GM18868 (cell line): ENCODE measurements at regions not wholly inside any gene's neighbourhood (a gene's known extent, or its start where the extent isn't known, plus 50 kb on each side); places are given as distances from the start of the nearest gene placed in this dataset.
"Not testable (repeated sequence)": the region's sequence is repeated elsewhere in the genome, so short reads cannot be mapped to it uniquely, and the experiment has no call there.

Experiments used
- ATAC-seq: cut with Tn5 transposase; IDR thresholded peaks from one replicate; pipeline ENCODE4 v1.9.1; 2021; ENCODE audit warnings: mild to moderate bottlenecking, moderate library complexity; ENCODE audit not compliant: unreplicated experiment

- ATAC-seq = no peak
Observed at GRCh38 chr4:34932591-34932990, 1311.7 kb downstream of the ARAP2 start.

DNA sequence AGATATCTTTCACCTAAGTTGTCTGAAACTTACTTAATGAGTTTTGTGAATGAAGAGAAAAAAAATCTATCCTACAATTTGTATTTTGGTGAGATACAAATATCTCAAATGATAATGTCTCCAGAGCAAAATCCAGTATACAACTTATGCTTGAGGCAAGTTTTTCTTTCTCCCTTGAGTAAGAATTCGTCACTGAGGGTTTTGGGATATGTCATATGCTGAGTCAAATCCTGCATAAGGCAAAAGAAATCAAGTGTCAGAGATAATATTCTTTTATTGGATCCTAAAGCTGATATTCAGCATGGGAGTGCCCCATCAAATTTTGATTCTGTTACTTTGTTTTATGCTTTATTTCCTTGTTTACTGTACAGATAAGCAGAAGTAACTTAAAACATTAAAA is 1308.6 kb downstream of the ARAP2 start:
- no peak for ATAC-seq

- no peak for ATAC-seq
Observed at GRCh38 chr4:34939073-34939472, 1305.2 kb downstream of the ARAP2 start.

GRCh38 chr4:34943741-34944386 is 1300.5 kb downstream of the ARAP2 start:
- ATAC-seq = no peak

- ATAC-seq = no peak
Observed at GRCh38 chr4:34950926-34951325, 1293.4 kb downstream of the ARAP2 start.

DNA sequence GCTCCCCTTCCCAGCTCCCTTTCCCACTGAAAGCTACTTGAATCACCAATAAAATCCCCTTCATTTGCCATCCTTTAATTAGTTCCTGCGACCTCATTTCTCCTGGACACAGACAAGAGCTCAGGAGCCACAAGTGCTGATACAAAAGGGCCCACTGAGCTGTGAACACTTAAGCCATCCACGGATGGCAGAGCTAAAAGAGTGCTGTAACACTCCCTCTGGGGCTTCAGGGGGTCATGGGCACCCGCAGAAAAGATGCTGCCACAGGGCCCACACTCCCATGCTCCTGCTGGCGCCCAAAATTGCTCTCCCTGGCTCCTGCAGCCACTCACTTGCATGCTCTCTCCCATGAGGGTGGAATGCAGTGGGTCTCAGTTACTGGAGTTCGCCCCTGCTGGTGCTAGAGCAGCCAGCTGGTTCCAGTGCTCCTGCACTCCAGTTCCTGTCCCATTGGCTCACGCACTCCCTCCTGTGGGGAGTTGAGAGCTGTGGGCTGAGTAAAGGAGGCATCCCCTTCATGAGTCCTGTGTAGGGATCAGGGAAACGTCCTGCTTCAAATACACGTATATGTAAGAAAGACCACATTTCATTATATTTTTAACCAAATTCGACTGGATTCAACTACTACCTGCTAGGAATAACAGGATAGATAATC is 1291.0 kb downstream of the ARAP2 start:
- ATAC-seq = no peak

DNA sequence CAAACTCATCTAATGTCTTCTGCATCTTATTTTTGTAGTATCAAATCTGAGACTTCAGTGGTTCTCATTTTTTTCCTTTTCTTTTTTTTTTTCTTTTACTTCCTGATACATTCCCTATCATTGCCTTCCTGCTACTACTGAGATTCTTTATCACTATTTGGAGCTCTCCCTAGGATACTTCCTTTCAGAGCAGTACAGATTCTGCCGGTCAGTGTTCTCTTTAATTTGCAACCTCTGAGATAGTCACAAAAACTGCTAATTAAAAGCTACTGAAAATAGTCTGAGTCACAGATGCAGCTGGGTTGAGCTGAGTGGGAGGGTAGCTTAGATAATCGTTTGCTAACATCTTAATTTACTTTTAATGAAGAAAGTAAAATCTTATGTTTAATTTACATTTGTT is 1279.7 kb downstream of the ARAP2 start:
- ATAC-seq = no peak

- ATAC-seq = no peak
Observed at GRCh38 chr4:34972189-34972588, 1272.1 kb downstream of the ARAP2 start.

- no peak for ATAC-seq
Observed at GRCh38 chr4:34973650-34974312, 1270.5 kb downstream of the ARAP2 start.

- ATAC-seq = no peak
Observed at GRCh38 chr4:34974313-34974680, 1270.0 kb downstream of the ARAP2 start.

DNA sequence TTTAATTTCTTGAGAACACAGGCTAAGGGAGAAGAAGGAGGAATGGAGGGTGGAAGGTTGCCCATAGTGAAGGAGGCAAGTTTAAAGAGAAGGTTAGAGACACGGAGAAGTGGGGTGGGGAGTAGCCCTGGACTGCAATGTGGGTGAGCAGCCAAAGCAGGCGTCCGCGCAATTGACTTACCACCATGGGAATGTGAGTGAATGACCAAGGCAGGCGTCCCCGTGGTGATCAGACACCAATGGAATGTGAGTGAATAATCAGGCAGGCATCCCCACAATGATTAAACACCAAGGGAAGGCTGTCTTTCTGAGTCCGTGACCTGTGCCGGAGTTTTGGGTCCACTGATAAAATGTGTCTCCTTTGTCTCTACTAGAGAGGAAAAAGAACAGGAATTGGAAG is 1223.1 kb downstream of the ARAP2 start:
- ATAC-seq = not testable (repeated sequence)

DNA sequence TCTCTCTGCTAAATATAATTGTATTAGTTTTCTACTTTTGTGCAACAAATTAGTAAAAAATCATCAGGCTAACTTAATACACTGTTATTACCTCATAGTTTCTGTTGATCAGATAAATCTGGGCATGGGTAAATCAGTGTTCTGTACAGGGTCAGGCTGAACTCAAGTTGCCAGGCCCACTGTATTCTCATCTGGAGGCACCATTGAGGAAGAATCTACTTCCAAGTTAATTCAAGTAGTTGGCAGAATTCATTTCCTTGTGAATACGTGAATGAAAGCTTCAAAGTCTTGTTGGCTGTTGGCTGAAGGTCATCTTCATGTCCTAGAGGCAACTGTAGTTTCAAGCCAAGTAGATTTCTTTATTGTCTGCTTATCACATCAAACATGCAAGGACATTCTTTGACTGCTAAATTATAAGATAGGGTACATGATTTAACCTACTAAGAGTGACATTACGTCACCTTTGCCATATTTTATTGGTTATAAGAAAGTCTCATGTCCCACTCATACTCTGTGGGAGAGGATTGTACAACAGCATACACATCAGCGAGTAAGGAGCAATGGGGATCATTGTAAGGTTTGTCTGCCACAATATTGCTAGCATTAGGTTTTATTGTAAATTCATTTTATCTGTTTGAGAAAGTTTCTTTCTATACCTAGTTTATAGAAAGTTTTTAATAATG is 1219.0 kb downstream of the ARAP2 start:
- ATAC-seq = no peak

DNA sequence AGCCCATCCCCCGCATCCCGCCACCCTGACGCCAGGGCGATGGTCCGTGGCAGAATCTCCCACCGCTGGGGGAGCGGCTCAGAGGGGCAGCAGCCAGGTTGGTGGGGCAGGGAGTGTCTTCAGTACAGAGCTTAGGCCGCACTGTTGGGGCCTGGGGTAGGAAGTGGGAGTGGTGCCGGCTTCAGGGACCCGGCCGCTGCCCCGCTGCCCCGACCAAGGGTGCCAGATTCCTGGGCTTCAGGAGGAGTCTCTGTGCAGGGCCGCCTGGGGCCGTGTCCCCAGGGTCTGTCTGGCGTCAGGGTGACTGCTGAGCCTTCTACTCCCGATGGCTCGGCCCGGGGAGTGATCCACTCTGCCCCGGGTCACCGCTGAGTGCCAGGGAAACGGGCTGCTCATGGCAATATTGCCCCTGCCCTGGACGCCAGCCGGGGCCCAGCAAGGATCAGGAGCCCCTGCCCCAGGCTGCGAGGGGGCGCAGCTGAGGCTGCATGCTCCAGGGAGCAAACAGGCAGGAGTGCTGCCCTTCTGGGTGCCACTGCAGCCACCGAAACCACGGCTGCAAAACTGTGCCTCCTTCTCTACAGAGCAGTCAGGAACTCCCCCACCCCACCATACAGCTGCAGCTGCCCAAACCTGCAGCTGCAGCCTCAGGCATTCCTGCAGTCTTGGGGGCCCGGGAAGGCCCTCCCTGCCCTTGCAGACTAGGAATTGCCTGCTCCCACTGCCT is 1206.1 kb downstream of the ARAP2 start:
- ATAC-seq = no peak

- no peak for ATAC-seq
Observed at GRCh38 chr4:35038845-35039244, 1205.5 kb downstream of the ARAP2 start.

DNA sequence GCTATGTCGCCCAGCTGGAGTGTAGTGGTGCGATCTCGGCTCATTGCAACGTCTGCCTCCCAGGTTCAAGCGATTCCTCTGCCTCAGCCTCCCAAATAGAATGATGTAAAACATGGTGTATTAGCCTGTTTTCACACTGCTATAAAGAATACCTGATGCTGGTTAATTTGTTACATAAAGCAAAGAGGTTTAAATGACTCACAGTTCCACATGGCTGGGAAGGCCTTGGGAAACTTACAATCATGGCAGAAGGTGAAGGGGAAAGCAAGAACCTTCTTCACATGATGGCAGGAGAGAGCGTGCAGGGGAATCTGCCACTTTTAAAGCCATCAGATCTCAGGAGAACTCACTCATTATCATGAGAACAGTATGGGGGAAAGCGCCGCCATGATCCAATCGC is 1191.8 kb downstream of the ARAP2 start:
- ATAC-seq = no peak

DNA sequence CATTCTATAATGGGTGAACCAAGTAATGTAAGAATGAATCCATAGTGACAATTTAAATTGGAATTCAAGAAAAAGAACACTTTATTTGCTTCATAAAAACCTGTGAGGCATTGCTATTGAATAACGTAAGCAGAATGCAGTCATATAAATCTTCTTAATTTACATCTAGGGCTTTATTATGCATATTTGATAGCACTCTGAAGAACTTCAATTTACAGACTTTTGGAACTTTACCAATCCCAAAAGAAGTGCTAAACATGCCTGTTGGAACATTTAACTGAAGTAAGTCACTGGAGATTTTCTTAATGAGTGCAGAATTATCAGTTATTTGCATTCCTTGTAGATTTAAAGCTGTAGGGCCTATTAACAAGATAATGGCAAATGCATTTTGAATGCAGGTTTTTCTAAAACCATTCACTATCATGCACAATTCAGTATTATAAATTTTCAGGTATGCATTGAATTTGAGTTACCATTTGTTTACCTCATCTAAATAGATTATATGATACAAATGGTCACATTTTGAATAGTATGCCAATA is 1181.2 kb downstream of the ARAP2 start:
- no peak for ATAC-seq

DNA sequence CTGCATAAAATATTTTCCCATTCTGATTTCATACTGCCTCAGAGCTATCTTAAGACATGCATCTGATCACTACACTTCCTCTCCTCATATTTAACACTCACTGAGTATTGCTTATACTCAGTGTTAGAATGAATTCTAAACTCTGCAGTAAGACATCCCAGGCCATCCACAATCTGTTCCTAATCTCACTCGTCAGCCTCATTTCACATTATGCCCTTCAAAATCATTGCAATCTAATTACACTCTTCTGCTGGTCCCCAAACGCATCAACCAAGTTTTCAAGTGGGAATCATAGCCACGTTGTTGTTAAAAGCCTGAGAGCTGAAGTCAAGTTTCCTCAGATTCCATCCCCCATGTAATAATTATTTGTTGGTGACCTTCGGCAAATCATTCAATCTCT is 1177.9 kb downstream of the ARAP2 start:
- no peak for ATAC-seq

GRCh38 chr4:35080799-35081198 is 1163.5 kb downstream of the ARAP2 start:
- no peak for ATAC-seq

GRCh38 chr4:35087218-35087617 is 1157.1 kb downstream of the ARAP2 start:
- ATAC-seq = no peak

DNA sequence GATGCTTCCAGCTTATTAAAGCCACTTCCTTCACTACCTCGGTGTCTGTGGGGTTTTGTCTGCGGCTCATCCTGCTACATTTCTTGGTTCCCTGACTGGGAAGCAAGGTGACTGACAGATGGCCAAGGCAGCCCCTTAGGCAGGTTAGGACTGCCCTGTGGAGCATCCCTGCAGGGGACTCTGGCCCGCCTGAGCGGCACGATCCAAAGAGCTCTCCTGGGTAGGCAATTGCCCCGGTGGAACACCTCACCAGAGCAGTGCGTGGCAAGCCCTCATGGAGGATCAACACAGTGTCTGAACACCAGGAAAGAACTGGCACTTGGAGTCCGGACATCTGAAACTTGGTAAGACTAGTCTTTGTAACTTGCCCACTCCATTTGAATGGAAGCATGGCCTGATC is 1143.4 kb downstream of the ARAP2 start:
- no peak for ATAC-seq

DNA sequence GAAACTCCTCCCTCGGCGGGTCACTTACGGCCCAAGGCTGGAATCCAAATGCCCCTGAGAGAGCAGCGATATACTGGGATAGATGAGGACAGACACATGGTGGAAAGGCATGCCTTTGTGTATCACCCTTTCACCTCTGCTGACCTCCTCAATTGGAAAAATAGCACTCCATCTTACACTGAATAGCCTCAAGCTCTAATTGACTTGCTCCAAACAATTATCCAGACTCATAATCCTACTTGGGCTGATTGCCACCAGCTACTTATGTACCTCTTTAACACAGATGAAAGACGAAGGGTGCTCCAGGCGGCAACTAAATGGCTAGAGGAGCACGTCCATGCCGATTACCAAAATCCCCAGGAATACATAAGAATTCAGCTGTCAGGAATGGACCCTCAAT is 1142.2 kb downstream of the ARAP2 start:
- no peak for ATAC-seq
